SK-N-SH (cell line): ENCODE measurements at regions not wholly inside any gene's neighbourhood (a gene's known extent, or its start where the extent isn't known, plus 50 kb on each side); places are given as distances from the start of the nearest gene placed in this dataset.

Experiments used
- CTCF ChIA-PET: fragments of 300-600, 350-600 bp; formaldehyde crosslinking; extraction: SDS; loops from one replicate; lab custom pipeline; 2021; lab: Yijun Ruan, JAX
- POLR2A ChIA-PET: fragments of 350-600 bp; sonication (Branson Sonifier 250); formaldehyde crosslinking; extraction: SDS; loops from one replicate; lab custom pipeline; 2020; ENCODE audit warnings: antibody characterized with exemption, inconsistent platforms; lab: Yijun Ruan, JAX
- DNase-seq: peaks from one replicate; pipeline ENCODE4 v3.0.0; 2012
- H2AFZ ChIP-seq: fragments of 200-600 bp; sonication (generic); 2 replicates; pipeline ENCODE4 v1.8.1; 2016; ENCODE audit warnings: antibody characterized with exemption, mild to moderate bottlenecking, low read depth
- H3F3A ChIP-seq: fragments of 200-600 bp; sonication (generic); replicated peaks from 2 replicates; pipeline ENCODE3; 2016; ENCODE audit warnings: antibody characterized with exemption, mild to moderate bottlenecking; ENCODE audit not compliant: insufficient read depth
- H3K27ac ChIP-seq, 2 experiments: fragments of 200-500 bp in 1 of 2; fragments of 200-600 bp in 1 of 2; sonication (Bioruptor generic) in 1 of 2; sonication (generic), shearing (Covaris generic) in 1 of 2; 2 replicates each; pipeline versions ENCODE4 v1.5.1 to v1.6.1; 2014 to 2016; ENCODE audit warnings: low read depth in 2 of 2, inconsistent platforms in 1 of 2, low read length in 1 of 2, mild to moderate bottlenecking in 1 of 2, mixed read lengths in 1 of 2
- H3K27me3 ChIP-seq: fragments of 200-600 bp; sonication (generic), shearing (Covaris generic); 2 replicates; pipeline ENCODE4 v1.6.1; 2016; ENCODE audit warnings: mixed run types; ENCODE audit not compliant: insufficient read depth
- H3K36me3 ChIP-seq, 2 experiments: fragments of 200-500 bp in 1 of 2; fragments of 200-600 bp in 1 of 2; sonication (Bioruptor generic) in 1 of 2; sonication (generic) in 1 of 2; replicated peaks in 1 of 2; 2 replicates each; pipeline versions ENCODE3 to v1.5.1; 2014 to 2016; ENCODE audit warnings: low read length in 1 of 2, mild to moderate bottlenecking in 1 of 2; ENCODE audit not compliant: insufficient read depth in 2 of 2, control insufficient read depth in 1 of 2
- H3K4me1 ChIP-seq, 2 experiments: fragments of 200-500 bp in 1 of 2; fragments of 200-600 bp in 1 of 2; sonication (Bioruptor generic) in 1 of 2; sonication (generic), shearing (Covaris generic) in 1 of 2; 2 replicates each; pipeline versions ENCODE4 v1.5.1 to v1.6.1; 2014 to 2016; ENCODE audit warnings: low read depth in 1 of 2, low read length in 1 of 2, mixed run types in 1 of 2; ENCODE audit not compliant: insufficient read depth in 2 of 2, control insufficient read depth in 1 of 2
- H3K4me2 ChIP-seq: fragments of 200-600 bp; sonication (generic), shearing (Covaris generic); 2 replicates; pipeline ENCODE4 v1.6.1; 2017; ENCODE audit warnings: mixed run types
- H3K4me3 ChIP-seq, 2 experiments: fragments of 200-500 bp in 1 of 2; fragments of 200-600 bp in 1 of 2; sonication (Bioruptor generic) in 1 of 2; sonication (generic), shearing (Covaris generic) in 1 of 2; 2 replicates each; pipeline versions ENCODE4 v1.5.1 to v1.8.1; 2014 to 2016; ENCODE audit warnings: low read depth in 2 of 2, inconsistent platforms in 1 of 2, low read length in 1 of 2, mild to moderate bottlenecking in 1 of 2, mixed read lengths in 1 of 2, moderate library complexity in 1 of 2
- H3K79me2 ChIP-seq: fragments of 200-600 bp; sonication (generic); 2 replicates; pipeline ENCODE4 v1.8.1; 2017; ENCODE audit warnings: mild to moderate bottlenecking; ENCODE audit not compliant: insufficient read depth
- H3K9ac ChIP-seq: fragments of 200-600 bp; sonication (generic); 2 replicates; pipeline ENCODE4 v1.6.1; 2017; ENCODE audit warnings: mixed run types
- H3K9me2 ChIP-seq: fragments of 200-600 bp; sonication (generic); 2 replicates; pipeline ENCODE4 v1.6.1; 2017; ENCODE audit warnings: mixed run types
- H3K9me3 ChIP-seq: fragments of 200-600 bp; sonication (generic); 2 replicates; pipeline ENCODE4 v1.6.1; 2017; ENCODE audit warnings: mixed run types, mild to moderate bottlenecking, moderate library complexity
- H4K20me1 ChIP-seq: fragments of 200-600 bp; sonication (generic); 2 replicates; pipeline ENCODE4 v1.6.1; 2017; ENCODE audit warnings: mild to moderate bottlenecking, mixed run types; ENCODE audit not compliant: insufficient read depth
- ELF1 ChIP-seq: IDR thresholded peaks from 2 replicates; pipeline ENCODE4 v1.4.0; 2012
- FOXJ3 ChIP-seq: sonication (generic); formaldehyde crosslinking; IDR thresholded peaks from 2 replicates; pipeline ENCODE4 v1.5.1; 2020; ENCODE audit warnings: mild to moderate bottlenecking, missing genetic modification reagents
- FOXM1 ChIP-seq: IDR thresholded peaks from 2 replicates; pipeline ENCODE4 v1.4.0; 2012; ENCODE audit warnings: low read depth, mild to moderate bottlenecking
- GABPA ChIP-seq: IDR thresholded peaks from 2 replicates; pipeline ENCODE4 v1.4.0; 2012; ENCODE audit warnings: low read depth, mild to moderate bottlenecking
- GATA2 ChIP-seq: sonication (generic); formaldehyde crosslinking; IDR thresholded peaks from 2 replicates; pipeline ENCODE4 v1.5.0; 2020; ENCODE audit warnings: mild to moderate bottlenecking, missing genetic modification reagents
- IRF3 ChIP-seq: fragments of 150-350 bp; IDR thresholded peaks from 2 replicates; pipeline ENCODE4 v1.6.1; 2016; ENCODE audit warnings: mild to moderate bottlenecking, low read depth, low read length
- MXI1 ChIP-seq: IDR thresholded peaks from 2 replicates; pipeline ENCODE4 v1.6.1; 2012; ENCODE audit warnings: mild to moderate bottlenecking, low read depth, low read length, improper control_type of control experiment
- NRF1 ChIP-seq: IDR thresholded peaks from 2 replicates; pipeline ENCODE4 v1.6.1; 2012; ENCODE audit warnings: low read depth, mild to moderate bottlenecking, low read length
- RAD21 ChIP-seq: IDR thresholded peaks from 2 replicates; pipeline ENCODE4 v1.6.1; 2012; ENCODE audit warnings: mild to moderate bottlenecking, low read length
- RXRA ChIP-seq: IDR thresholded peaks from 2 replicates; pipeline ENCODE4 v1.4.0; 2012; ENCODE audit warnings: low read depth, mild to moderate bottlenecking, borderline replicate concordance
- SIN3A ChIP-seq: IDR thresholded peaks from 2 replicates; pipeline ENCODE4 v1.6.1; 2012; ENCODE audit warnings: low read depth, mild to moderate bottlenecking, low read length, moderate library complexity, borderline replicate concordance
- SMC3 ChIP-seq: IDR thresholded peaks from 2 replicates; pipeline ENCODE4 v1.6.1; 2012; ENCODE audit warnings: low read depth, low read length, improper control_type of control experiment
- TAF1 ChIP-seq: IDR thresholded peaks from 2 replicates; pipeline ENCODE4 v1.6.1; 2012; ENCODE audit warnings: low read depth, mild to moderate bottlenecking, low read length, moderate library complexity, borderline replicate concordance
- TEAD4 ChIP-seq: IDR thresholded peaks from 2 replicates; pipeline ENCODE4 v1.4.0; 2012; ENCODE audit warnings: mild to moderate bottlenecking, borderline replicate concordance; ENCODE audit not compliant: insufficient read depth
- USF1 ChIP-seq: IDR thresholded peaks from 2 replicates; pipeline ENCODE4 v1.4.0; 2012; ENCODE audit warnings: low read depth, borderline replicate concordance
- YY1 ChIP-seq: IDR thresholded peaks from 2 replicates; pipeline ENCODE4 v1.4.0; 2012; ENCODE audit warnings: low read depth, mild to moderate bottlenecking
- WGBS: methylation state at CpG from one replicate; pipeline ENCODE4 v1.1.6; 2017; ENCODE audit warnings: low lambda C conversion rate; 5-methylcytosine and 5-hydroxymethylcytosine counted together
- TF ChIP-seq, protein P1 (sequence below): IDR thresholded peaks from 2 replicates; pipeline ENCODE4; 2012
- TF ChIP-seq, protein P2 (sequence below): fragments of 200-600 bp; sonication (generic); IDR thresholded peaks from 2 replicates; pipeline ENCODE4 v1.6.1; 2017; ENCODE audit warnings: antibody characterized with exemption, mild to moderate bottlenecking, moderate library complexity

DNA sequence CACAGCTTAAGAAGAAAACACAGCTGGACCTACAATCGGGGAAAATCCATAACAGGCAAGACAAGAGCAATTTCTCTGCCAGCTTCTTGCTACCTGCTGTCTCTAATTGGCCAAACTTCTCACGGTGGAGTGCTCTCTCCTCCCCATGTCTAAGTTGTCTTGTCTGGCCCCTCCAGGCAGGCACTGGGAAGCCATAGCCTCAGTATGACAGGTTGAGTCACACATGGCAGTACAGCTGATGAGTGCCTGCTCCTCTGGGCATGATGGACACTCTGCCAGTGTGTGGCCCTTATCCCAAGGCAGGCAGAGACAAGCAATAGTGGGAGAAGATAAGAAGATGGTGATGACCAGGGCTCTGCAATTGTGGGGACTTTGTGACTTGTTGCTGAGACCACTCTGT is 551.8 kb downstream of the DIPK2A start:
- no peak for TF ChIP-seq TEAD4
- no peak for TF ChIP-seq SIN3A
- no peak for TF ChIP-seq MXI1
- TF ChIP-seq USF1, result no peak
- TF ChIP-seq GABPA, result no peak
- TF ChIP-seq ELF1, result no peak
- TF ChIP-seq RXRA, result no peak
- TF ChIP-seq TAF1, result no peak
- TF ChIP-seq FOXM1, result no peak
- no peak for TF ChIP-seq YY1
- TF ChIP-seq IRF3, result no peak
- no peak for TF ChIP-seq FOXJ3
- WGBS, result 0% methylated on average over 2 of the region's 2 CpGs
- no peaks in the 10 kb centered on the region for H3F3A ChIP-seq

DNA sequence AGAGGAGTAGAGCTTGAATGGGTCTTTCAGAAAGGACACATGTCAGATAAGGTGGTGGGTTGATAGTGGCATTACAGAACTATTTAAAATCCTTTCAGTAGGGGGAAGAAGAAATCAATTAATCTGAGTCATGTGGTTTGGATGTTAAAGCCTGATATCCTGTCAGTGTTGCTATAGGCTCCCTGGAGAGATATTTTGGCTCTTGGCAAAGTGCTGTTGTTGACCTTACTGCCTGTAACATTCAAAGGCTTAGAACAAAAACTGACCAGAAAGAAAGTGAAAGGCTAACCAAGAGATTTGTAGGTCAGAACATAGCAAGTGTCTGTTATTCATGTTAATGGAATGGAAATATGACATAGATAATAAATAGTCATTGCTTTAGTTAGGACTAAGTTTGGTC is 552.9 kb downstream of the DIPK2A start:
- H3K79me2 ChIP-seq, result no peaks in the 10 kb centered on the region
- no peaks in the 10 kb centered on the region for H3K4me1 ChIP-seq
- no peaks in the 10 kb centered on the region for H4K20me1 ChIP-seq
- no peaks in the 10 kb centered on the region for H3K36me3 ChIP-seq
- H3K27me3 ChIP-seq, result no peaks in the 10 kb centered on the region
- TF ChIP-seq SMC3, result no peak
- no peak for TF ChIP-seq IRF3
- TF ChIP-seq NRF1, result no peak
- TF ChIP-seq, protein P1, sequence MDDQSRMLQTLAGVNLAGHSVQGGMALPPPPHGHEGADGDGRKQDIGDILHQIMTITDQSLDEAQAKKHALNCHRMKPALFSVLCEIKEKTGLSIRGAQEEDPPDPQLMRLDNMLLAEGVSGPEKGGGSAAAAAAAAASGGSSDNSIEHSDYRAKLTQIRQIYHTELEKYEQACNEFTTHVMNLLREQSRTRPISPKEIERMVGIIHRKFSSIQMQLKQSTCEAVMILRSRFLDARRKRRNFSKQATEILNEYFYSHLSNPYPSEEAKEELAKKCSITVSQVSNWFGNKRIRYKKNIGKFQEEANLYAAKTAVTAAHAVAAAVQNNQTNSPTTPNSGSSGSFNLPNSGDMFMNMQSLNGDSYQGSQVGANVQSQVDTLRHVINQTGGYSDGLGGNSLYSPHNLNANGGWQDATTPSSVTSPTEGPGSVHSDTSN, result no peak
- no peak for TF ChIP-seq TEAD4
- TF ChIP-seq RAD21, result no peak
- TF ChIP-seq, protein P2, sequence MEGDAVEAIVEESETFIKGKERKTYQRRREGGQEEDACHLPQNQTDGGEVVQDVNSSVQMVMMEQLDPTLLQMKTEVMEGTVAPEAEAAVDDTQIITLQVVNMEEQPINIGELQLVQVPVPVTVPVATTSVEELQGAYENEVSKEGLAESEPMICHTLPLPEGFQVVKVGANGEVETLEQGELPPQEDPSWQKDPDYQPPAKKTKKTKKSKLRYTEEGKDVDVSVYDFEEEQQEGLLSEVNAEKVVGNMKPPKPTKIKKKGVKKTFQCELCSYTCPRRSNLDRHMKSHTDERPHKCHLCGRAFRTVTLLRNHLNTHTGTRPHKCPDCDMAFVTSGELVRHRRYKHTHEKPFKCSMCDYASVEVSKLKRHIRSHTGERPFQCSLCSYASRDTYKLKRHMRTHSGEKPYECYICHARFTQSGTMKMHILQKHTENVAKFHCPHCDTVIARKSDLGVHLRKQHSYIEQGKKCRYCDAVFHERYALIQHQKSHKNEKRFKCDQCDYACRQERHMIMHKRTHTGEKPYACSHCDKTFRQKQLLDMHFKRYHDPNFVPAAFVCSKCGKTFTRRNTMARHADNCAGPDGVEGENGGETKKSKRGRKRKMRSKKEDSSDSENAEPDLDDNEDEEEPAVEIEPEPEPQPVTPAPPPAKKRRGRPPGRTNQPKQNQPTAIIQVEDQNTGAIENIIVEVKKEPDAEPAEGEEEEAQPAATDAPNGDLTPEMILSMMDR, result no peak
- no peak for TF ChIP-seq GATA2 (CRISPR knock-in tag)
- no peaks in the 10 kb centered on the region for H3K9me3 ChIP-seq
- no peak for DNase-seq
- ChIA-PET POLR2A (no interaction called here), CTCF (interaction anchor here (0.6 kb wide), 1 partner anchor 65 kb away, joined by 4 read pairs; no protein-coding TSS in a partner anchor)
- no peak overlapping the region for H3K27ac ChIP-seq
- H2AFZ ChIP-seq, result no peak overlapping the region
- no peak overlapping the region for H3K4me3 ChIP-seq
- no peak overlapping the region for H3K4me2 ChIP-seq
- H3F3A ChIP-seq, result no peaks in the 10 kb centered on the region
- no peak overlapping the region for H3K9ac ChIP-seq
- H3K9me2 ChIP-seq, result no peaks in the 10 kb centered on the region

More for the DNA sequence above, 551.8 kb downstream of the DIPK2A start:
- Histone ChIP-seq H3K79me2 (no peaks in the 10 kb centered on the region), H4K20me1 (no peaks in the 10 kb centered on the region), H2AFZ (no peak overlapping the region), H3K4me2 (no peak overlapping the region), H3K27ac (no peak overlapping the region), H3K27me3 (no peaks in the 10 kb centered on the region), H3K9me3 (no peaks in the 10 kb centered on the region), H3K9ac (no peak overlapping the region), H3K4me3 (no peak overlapping the region), H3K9me2 (no peaks in the 10 kb centered on the region), H3K36me3 (no peaks in the 10 kb centered on the region), H3K4me1 (no peaks in the 10 kb centered on the region)
- POLR2A ChIA-PET, result no interaction called here
- CTCF ChIA-PET, result no interaction called here
- no peak for DNase-seq
